ENCODE measurements at regions not wholly inside any gene's neighbourhood (a gene's known extent, or its start where the extent isn't known, plus 50 kb on each side); places are given as distances from the start of the nearest gene placed in this dataset.

DNA sequence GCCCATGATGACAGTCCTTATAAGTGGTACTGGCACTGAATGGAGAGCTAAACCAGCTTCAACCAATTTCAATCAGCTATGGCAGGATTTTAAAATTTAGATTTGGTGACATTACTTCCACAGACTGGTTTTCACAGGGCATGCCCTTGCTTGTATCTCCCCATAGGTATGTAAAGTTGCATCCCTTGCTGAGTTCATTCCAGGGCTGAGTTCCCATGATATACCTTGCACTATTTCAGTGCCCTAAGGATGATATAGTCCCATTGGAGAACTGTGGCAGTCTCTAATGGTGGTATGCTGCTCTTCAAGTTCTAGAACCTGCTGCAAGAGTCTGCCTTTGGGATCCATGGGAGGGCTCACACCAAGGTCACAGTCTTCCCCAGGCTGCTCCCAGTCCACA is 232.7 kb upstream of the MOCS1 start:
- TF ChIP-seq POLR2A (IDR thresholded peaks at IDR 0.05; ENCODE audit: extremely low read depth, insufficient read length) = no peak
- TF ChIP-seq, protein P1, sequence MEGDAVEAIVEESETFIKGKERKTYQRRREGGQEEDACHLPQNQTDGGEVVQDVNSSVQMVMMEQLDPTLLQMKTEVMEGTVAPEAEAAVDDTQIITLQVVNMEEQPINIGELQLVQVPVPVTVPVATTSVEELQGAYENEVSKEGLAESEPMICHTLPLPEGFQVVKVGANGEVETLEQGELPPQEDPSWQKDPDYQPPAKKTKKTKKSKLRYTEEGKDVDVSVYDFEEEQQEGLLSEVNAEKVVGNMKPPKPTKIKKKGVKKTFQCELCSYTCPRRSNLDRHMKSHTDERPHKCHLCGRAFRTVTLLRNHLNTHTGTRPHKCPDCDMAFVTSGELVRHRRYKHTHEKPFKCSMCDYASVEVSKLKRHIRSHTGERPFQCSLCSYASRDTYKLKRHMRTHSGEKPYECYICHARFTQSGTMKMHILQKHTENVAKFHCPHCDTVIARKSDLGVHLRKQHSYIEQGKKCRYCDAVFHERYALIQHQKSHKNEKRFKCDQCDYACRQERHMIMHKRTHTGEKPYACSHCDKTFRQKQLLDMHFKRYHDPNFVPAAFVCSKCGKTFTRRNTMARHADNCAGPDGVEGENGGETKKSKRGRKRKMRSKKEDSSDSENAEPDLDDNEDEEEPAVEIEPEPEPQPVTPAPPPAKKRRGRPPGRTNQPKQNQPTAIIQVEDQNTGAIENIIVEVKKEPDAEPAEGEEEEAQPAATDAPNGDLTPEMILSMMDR (IDR thresholded peaks at IDR 0.05; ENCODE audit: low read depth, low read length) = no peak

All from NB4 (cell line).